HUES48 (cell line): ENCODE measurements at regions not wholly inside any gene's neighbourhood (a gene's known extent, or its start where the extent isn't known, plus 50 kb on each side); places are given as distances from the start of the nearest gene placed in this dataset.

Experiments used
- H3K27ac ChIP-seq: one replicate; pipeline ENCODE4 v1.7.0; 2013; ENCODE audit warnings: low read depth, low read length, inconsistent platforms
- H3K27me3 ChIP-seq: 2 replicates; pipeline ENCODE4 v1.6.1; 2013; ENCODE audit warnings: mild to moderate bottlenecking, low read length; ENCODE audit not compliant: control insufficient read depth, insufficient read depth
- H3K36me3 ChIP-seq: 2 replicates; pipeline ENCODE4 v1.6.1; 2013; ENCODE audit warnings: low read length; ENCODE audit not compliant: control insufficient read depth, insufficient read depth
- H3K4me1 ChIP-seq: 2 replicates; pipeline ENCODE4 v1.6.1; 2013; ENCODE audit warnings: mild to moderate bottlenecking, low read length; ENCODE audit not compliant: control insufficient read depth, insufficient read depth
- H3K4me3 ChIP-seq: 2 replicates; pipeline ENCODE4 v1.5.1; 2013; ENCODE audit warnings: mild to moderate bottlenecking, low read depth, low read length
- H3K9ac ChIP-seq: 2 replicates; pipeline ENCODE4 v1.6.1; 2013; ENCODE audit warnings: mild to moderate bottlenecking, low read depth, low read length, moderate library complexity
- H3K9me3 ChIP-seq: 2 replicates; pipeline ENCODE4 v1.6.1; 2013; ENCODE audit warnings: low read length; ENCODE audit not compliant: control insufficient read depth, insufficient read depth

DNA sequence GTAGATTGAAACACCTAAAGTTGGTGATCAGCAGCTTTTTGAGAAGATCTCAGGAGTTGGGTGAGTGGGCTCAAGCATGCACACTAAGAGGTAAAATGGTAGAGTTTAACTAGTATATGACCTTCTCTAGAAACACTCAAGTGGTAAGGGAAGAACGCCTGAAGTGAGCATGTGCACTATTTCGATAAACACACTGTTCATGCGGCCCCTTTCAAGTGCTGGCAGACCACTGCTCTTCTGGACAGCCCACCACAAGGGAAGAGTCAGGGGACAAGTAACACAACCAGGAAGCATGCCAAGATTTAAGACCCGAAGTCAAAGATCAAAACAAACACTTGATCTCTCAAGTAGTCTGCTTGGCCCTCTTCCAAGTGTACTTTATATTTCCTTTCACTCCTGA lies 519.5 kb upstream of the ZWINT start:
- Histone ChIP-seq H3K4me3 (no peak overlapping the region), H3K36me3 (no peaks in the 10 kb centered on the region), H3K9ac (no peak overlapping the region), H3K27me3 (no peaks in the 10 kb centered on the region), H3K4me1 (no peaks in the 10 kb centered on the region), H3K27ac (no peak overlapping the region), H3K9me3 (no peaks in the 10 kb centered on the region)

DNA sequence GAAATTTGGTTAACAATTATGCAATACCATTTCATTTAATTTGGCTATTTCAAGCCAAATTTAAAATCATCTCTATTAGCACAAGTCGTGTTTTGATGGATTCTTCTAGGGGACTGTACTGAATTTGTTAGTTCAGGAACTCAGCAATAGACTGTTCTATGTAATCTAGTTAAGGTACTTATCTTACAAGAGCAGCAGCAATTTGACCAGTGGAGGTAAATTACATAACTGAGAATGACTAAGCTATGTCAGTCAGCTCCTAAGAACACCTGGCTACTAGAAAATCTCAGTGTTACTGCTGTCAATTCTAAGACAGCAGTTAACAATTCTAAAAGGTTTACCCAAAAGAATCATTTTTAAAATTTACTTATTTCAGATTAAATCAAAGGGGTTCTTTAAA lies 513.9 kb upstream of the ZWINT start:
- Histone ChIP-seq H3K27me3 (no peaks in the 10 kb centered on the region), H3K36me3 (no peaks in the 10 kb centered on the region)

DNA sequence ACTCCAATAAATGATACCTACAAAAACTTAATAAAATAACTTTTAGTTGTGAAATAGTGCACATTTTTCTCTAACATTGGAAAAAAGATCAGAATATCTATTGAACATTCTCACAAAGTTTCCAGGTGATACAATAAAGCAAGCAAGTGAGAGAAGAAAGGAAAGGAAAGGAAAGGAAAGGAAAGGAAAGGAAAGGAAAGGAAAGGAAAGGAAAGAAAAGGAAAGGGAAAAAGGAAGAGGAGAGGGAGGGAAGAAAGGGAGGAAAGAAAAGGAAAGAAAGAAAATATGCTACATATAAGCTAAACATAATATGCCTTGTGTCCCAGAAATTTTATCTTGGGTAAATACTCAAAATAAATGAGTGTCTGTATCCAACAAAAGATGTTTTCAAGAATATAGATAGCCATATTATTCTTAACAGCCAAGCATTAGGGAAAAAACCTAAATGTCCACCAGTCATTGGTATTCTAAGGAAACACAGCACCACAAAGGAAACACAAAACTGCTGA lies 510.2 kb upstream of the ZWINT start:
- Histone ChIP-seq H3K27ac (no peak overlapping the region), H3K9me3 (no peaks in the 10 kb centered on the region), H3K9ac (no peak overlapping the region), H3K36me3 (no peaks in the 10 kb centered on the region), H3K4me1 (peaks cover 5% of the 10 kb centered on the region; the same call in 1 of the 2 replicates), H3K4me3 (no peak overlapping the region), H3K27me3 (no peaks in the 10 kb centered on the region)

More for the DNA sequence above, 513.9 kb upstream of the ZWINT start:
- H3K9me3 ChIP-seq, result no peaks in the 10 kb centered on the region
- H3K4me1 ChIP-seq, result no peaks in the 10 kb centered on the region
- H3K27ac ChIP-seq, result no peak overlapping the region
- H3K9ac ChIP-seq, result no peak overlapping the region
- no peak overlapping the region for H3K4me3 ChIP-seq

DNA sequence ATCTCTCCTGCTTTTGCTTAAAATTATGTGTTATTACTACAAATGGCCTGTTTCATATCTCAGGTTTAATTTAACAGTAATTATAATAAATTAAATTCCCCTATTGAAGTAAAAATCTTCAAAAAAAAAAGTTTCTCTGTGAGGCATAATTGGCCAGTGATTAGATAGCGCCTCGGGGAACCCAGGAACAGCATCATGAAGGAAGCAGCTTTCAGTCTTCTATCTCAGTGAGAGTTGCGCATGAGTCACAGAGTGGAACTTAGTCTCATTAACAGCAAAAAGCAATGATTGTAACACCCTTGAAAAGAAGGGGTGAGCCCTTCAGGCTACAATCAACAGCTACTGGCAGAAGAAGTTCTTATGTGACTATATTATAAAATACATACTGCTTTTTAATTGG lies 506.2 kb upstream of the ZWINT start:
- no peaks in the 10 kb centered on the region for H3K27me3 ChIP-seq
- peaks cover 5% of the 10 kb centered on the region; the same call in 1 of the 2 replicates for H3K4me1 ChIP-seq
- H3K9me3 ChIP-seq, result no peaks in the 10 kb centered on the region
- H3K9ac ChIP-seq, result no peak overlapping the region
- H3K27ac ChIP-seq, result no peak overlapping the region
- H3K4me3 ChIP-seq, result no peak overlapping the region
- no peaks in the 10 kb centered on the region for H3K36me3 ChIP-seq

DNA sequence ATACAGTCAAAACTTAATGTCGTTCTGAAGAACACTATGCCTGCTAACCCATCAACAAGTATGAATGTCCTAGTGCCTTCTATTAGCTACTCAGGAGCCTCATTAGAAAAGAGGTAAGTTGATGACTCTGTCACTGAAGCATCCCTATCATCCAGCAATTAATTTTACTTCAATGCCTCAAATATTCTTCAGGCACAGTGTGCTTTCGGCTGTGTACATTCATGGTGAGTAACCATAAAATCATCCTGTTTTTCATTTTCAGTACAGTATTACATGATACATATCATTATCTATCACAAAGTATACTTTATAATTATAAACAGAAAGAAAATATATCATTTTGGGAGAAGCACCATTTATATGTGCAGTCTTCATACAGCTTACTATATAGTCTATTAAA lies 495.5 kb upstream of the ZWINT start:
- Histone ChIP-seq H3K36me3 (no peaks in the 10 kb centered on the region), H3K27ac (no peak overlapping the region), H3K9me3 (no peaks in the 10 kb centered on the region), H3K4me1 (no peaks in the 10 kb centered on the region), H3K27me3 (no peaks in the 10 kb centered on the region), H3K4me3 (no peak overlapping the region), H3K9ac (no peak overlapping the region)

DNA sequence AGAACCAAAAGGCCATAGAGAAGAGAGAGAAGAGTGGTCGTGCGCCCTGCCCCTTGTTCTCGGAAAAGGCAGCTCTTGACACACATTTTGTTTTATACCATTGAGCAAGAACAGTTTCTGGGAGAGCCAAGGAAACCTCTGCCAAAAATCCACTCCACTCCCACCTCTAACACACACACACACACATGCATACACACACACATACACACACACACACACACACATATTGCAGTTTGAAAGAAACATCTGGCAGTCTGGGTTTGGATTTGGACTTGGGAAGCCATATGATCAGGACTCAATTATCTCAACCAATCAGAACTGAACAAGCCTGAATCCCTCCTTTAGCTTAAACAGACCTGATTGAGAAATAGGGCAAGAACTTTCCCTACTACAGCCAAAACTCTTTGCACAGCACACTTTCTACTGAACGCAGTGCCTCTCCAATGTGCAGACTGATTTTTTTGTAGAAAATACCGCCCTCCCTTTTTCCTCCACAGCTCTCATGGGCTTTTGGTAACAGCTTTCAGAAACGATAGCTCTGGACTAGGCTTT lies 484.0 kb upstream of the ZWINT start:
- Histone ChIP-seq H3K9me3 (no peaks in the 10 kb centered on the region), H3K4me3 (no peak overlapping the region), H3K9ac (no peak overlapping the region), H3K4me1 (no peaks in the 10 kb centered on the region), H3K27me3 (no peaks in the 10 kb centered on the region), H3K27ac (no peak overlapping the region), H3K36me3 (no peaks in the 10 kb centered on the region)

DNA sequence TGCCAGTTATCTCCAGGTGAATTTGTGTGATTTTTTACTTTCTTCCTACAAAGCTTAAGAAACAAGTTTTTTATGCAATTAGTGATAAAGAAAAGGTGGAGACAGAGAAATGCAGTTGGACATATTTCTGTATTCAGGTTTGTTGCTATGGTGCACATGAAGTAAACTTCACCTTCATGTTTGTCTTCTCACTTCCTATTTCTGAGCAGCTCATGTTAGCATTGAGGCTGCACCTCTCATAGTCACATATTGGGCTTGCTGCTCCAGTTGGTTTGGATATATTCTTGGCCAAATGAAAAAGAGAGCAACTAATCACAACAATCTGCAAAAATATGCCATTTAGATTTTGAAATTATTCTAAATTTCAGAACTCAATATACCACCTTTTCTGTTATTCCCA lies 475.6 kb upstream of the ZWINT start:
- H3K4me1 ChIP-seq, result no peaks in the 10 kb centered on the region
- H3K27me3 ChIP-seq, result no peaks in the 10 kb centered on the region
- no peak overlapping the region for H3K4me3 ChIP-seq
- H3K9me3 ChIP-seq, result no peaks in the 10 kb centered on the region
- H3K27ac ChIP-seq, result no peak overlapping the region
- no peak overlapping the region for H3K9ac ChIP-seq
- no peaks in the 10 kb centered on the region for H3K36me3 ChIP-seq

DNA sequence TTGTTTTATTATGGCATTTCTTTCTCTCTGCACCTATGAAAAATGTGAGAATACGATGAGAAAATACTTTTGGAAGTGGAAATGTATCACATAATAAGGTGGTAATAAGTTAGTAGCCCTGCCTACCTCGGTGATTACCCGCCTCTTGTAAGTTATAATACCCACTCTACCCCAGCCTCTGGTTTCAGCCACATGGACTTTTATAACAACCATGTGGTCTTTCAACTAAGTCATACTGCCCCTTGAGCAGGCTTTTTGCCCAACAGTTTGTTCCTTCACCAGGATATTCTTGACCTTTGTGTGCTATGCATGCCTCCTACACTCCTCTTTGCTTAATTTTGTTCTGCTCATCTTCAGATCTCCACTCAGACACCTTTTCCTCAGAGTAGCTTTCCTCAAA lies 470.6 kb upstream of the ZWINT start:
- no peak overlapping the region for H3K27ac ChIP-seq
- H3K9me3 ChIP-seq, result no peaks in the 10 kb centered on the region
- no peak overlapping the region for H3K4me3 ChIP-seq
- no peaks in the 10 kb centered on the region for H3K36me3 ChIP-seq
- H3K27me3 ChIP-seq, result no peaks in the 10 kb centered on the region
- H3K9ac ChIP-seq, result no peak overlapping the region
- no peaks in the 10 kb centered on the region for H3K4me1 ChIP-seq

DNA sequence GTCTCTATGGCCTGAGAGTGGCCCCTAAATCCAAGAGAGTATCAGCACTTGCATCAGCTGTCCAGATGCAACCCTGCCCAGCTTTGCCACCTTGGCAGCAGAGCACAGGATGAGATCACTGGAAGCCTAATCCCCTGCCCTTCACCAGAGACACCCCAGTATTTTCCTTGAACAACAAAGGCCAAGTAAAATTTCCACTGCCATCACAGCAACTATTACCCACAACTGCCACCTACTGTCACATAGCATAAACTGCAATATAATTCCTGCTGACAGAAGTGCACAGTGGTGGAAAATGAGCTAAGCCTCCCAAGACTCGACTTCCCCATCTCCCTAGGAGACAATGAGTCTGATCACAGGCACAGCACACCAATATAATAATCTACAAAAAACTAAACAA lies 462.8 kb upstream of the ZWINT start:
- H3K4me3 ChIP-seq, result no peak overlapping the region
- H3K9ac ChIP-seq, result no peak overlapping the region
- H3K9me3 ChIP-seq, result peaks cover 3% of the 10 kb centered on the region; the same call in 1 of the 2 replicates
- H3K27ac ChIP-seq, result no peak overlapping the region
- no peaks in the 10 kb centered on the region for H3K4me1 ChIP-seq
- no peaks in the 10 kb centered on the region for H3K27me3 ChIP-seq
- no peaks in the 10 kb centered on the region for H3K36me3 ChIP-seq

DNA sequence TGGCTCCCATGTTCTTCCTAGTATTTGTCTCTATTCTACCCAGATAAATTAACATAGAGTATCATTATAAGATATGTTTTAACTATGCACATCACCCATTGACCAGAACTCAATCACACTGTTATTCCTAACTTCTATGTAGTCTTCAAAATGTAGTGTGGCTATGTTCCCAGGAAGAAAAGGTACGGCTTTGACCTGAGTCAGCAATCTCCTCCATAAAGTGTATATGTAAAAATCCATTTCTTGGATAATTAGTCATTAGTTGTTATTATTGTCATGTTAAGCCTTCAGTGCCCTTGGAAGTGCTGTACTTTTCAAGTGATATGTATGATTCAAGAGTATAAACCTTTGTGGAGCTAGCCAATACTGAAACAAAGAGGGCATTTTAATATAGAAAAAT lies 444.0 kb upstream of the ZWINT start:
- Histone ChIP-seq H3K4me3 (no peak overlapping the region), H3K27ac (no peak overlapping the region), H3K36me3 (no peaks in the 10 kb centered on the region), H3K9ac (no peak overlapping the region), H3K4me1 (no peaks in the 10 kb centered on the region), H3K9me3 (no peaks in the 10 kb centered on the region), H3K27me3 (no peaks in the 10 kb centered on the region)

DNA sequence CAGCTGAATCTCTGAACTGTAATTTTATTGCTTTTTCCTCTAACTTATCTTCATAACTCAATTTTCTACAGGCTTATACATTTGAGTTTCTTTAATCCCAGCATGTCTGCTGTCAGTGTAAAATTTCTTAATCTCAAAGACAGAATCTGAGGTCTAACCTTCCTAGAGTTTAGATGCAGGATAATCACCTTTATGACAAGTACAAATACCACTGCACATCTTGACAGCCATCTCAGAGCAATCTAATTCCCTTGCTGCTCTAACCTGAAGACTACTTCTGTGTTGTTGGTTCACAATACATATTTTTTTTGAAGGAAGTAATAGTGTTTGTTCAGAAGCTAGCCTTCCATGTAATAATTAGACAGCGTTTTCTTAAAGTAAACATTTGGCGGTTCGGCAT lies 424.2 kb upstream of the ZWINT start:
- H3K27ac ChIP-seq, result no peak overlapping the region
- no peaks in the 10 kb centered on the region for H3K9me3 ChIP-seq
- H3K36me3 ChIP-seq, result no peaks in the 10 kb centered on the region
- no peaks in the 10 kb centered on the region for H3K27me3 ChIP-seq
- no peak overlapping the region for H3K9ac ChIP-seq
- no peak overlapping the region for H3K4me3 ChIP-seq
- H3K4me1 ChIP-seq, result no peaks in the 10 kb centered on the region

DNA sequence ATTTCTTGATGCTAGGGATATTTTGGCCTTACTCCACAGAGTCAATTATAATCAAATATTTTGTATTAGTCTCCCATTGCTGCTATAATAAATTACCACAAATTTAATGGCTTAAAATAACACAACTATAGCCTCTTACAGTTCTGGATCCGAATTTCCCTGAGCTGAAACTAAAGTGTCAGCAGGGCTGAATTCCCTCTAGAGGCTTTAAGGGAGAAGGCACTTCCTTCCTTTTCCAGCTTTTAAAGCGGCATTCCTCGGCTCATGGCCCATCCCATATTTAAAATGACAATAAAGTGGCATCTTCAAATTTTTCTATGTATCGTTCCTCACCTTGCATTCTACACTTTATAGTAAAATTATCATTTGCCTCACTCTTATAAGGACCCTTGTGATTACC lies 421.4 kb upstream of the ZWINT start:
- H3K27ac ChIP-seq, result no peak overlapping the region
- H3K9me3 ChIP-seq, result no peaks in the 10 kb centered on the region
- no peak overlapping the region for H3K9ac ChIP-seq
- H3K4me3 ChIP-seq, result no peak overlapping the region
- no peaks in the 10 kb centered on the region for H3K36me3 ChIP-seq
- no peaks in the 10 kb centered on the region for H3K27me3 ChIP-seq
- H3K4me1 ChIP-seq, result no peaks in the 10 kb centered on the region
